Peyer's patch (tissue), 4 donors: ENCODE measurements at regions not wholly inside any gene's neighbourhood (a gene's known extent, or its start where the extent isn't known, plus 50 kb on each side); places are given as distances from the start of the nearest gene placed in this dataset.
"Not testable (repeated sequence)": the region's sequence is repeated elsewhere in the genome, so short reads cannot be mapped to it uniquely, and the experiment has no call there.

Experiments used
- DNase-seq, 3 donors: peaks; one replicate each; pipeline ENCODE4 v3.0.0-alpha.2; 2017 to 2019
- H3K27ac ChIP-seq, 4 donors: fragments of 200-600 bp; sonication (generic); one replicate each; pipeline ENCODE4 v1.5.1; 2016 to 2019
- H3K27me3 ChIP-seq, 2 donors: fragments of 200-600 bp; sonication (generic); one replicate each; pipeline ENCODE4 v1.5.1; 2019
- H3K36me3 ChIP-seq, 3 donors: fragments of 200-600 bp; sonication (generic); one replicate each; pipeline ENCODE4 v1.5.1; 2016 to 2019
- H3K4me1 ChIP-seq, 4 donors: fragments of 200-600 bp; sonication (generic); one replicate each; pipeline ENCODE4 v1.5.1; 2016 to 2019
- H3K4me3 ChIP-seq, 4 donors: fragments of 200-600 bp; sonication (generic); 1 replicate in 3 of 4; 2 replicates in 1 of 4; pipeline ENCODE4 v1.5.1; 2016 to 2019; ENCODE audit warnings: mild to moderate bottlenecking in 1 of 4
- H3K9me3 ChIP-seq, 4 donors: fragments of 200-600 bp; sonication (generic); one replicate each; pipeline ENCODE4 v1.5.1; 2016 to 2019; ENCODE audit warnings: mild to moderate bottlenecking in 1 of 4
- CTCF ChIP-seq, 6 experiments: fragments of 450-650 bp in 4 of 6; fragments of 200-600 bp in 2 of 6; sonication (generic) in 1 of 6; IDR thresholded peaks; one replicate each; pipeline ENCODE4 v1.5.1; 2017 to 2019; ENCODE audit warnings: antibody characterized with exemption in 6 of 6, mild to moderate bottlenecking in 3 of 6, moderate library complexity in 1 of 6
- POLR2A ChIP-seq, 2 donors: fragments of 450-650 bp; IDR thresholded peaks; one replicate each; pipeline ENCODE4 v1.5.1; 2017; ENCODE audit warnings: antibody characterized with exemption in 2 of 2, mild to moderate bottlenecking in 2 of 2, moderate library complexity in 2 of 2

GRCh38 chr9:101836021-101836420, 97.6 kb upstream of the GRIN3A start:
- TF ChIP-seq CTCF (IDR thresholded peaks at IDR 0.05) (no peak), POLR2A (IDR thresholded peaks at IDR 0.05) (no peak)
- H3K9me3 ChIP-seq = no peaks in the 10 kb centered on the region
- no peaks in the 10 kb centered on the region for H3K4me1 ChIP-seq
- no peaks in the 10 kb centered on the region for H3K27me3 ChIP-seq
- no peaks in the 10 kb centered on the region for H3K36me3 ChIP-seq
- no peak overlapping the region for H3K27ac ChIP-seq
- DNase-seq = no peak
- H3K4me3 ChIP-seq = no peak overlapping the region

- peak overlapping the region in 2 of 4 donors; percentile 63 to 77 for H3K27ac ChIP-seq
- TF ChIP-seq POLR2A (IDR thresholded peaks at IDR 0.05) (no peak), CTCF (IDR thresholded peaks at IDR 0.05) (peak in 1 of 6 experiments; percentile 3)
- no peaks in the 10 kb centered on the region for H3K4me1 ChIP-seq
- no peaks in the 10 kb centered on the region for H3K9me3 ChIP-seq
- no peaks in the 10 kb centered on the region for H3K36me3 ChIP-seq
- H3K27me3 ChIP-seq = no peaks in the 10 kb centered on the region
- no peak for DNase-seq
- no peak overlapping the region for H3K4me3 ChIP-seq
These were observed 94.0 kb upstream of the GRIN3A start for GRCh38 chr9:101832486-101832885.

- not testable (repeated sequence) for H3K4me3 ChIP-seq, H3K9me3 ChIP-seq, H3K4me1 ChIP-seq, DNase-seq, H3K36me3 ChIP-seq, H3K27me3 ChIP-seq, H3K27ac ChIP-seq
These were observed 83.0 kb upstream of the GRIN3A start for GRCh38 chr9:101821450-101821849.

GRCh38 chr9:101820983-101821382, 82.5 kb upstream of the GRIN3A start:
- H3K36me3 ChIP-seq, H3K27ac ChIP-seq, H3K4me1 ChIP-seq, H3K27me3 ChIP-seq, DNase-seq, H3K9me3 ChIP-seq, H3K4me3 ChIP-seq: not testable (repeated sequence)

GRCh38 chr9:101814064-101814463, 75.6 kb upstream of the GRIN3A start:
- no peak for TF ChIP-seq CTCF (IDR thresholded peaks at IDR 0.05)
- no peak for TF ChIP-seq POLR2A (IDR thresholded peaks at IDR 0.05)
- H3K4me1 ChIP-seq = no peaks in the 10 kb centered on the region
- no peak overlapping the region for H3K4me3 ChIP-seq
- no peaks in the 10 kb centered on the region for H3K27me3 ChIP-seq
- H3K9me3 ChIP-seq = no peaks in the 10 kb centered on the region
- no peak overlapping the region for H3K27ac ChIP-seq
- no peak for DNase-seq
- no peaks in the 10 kb centered on the region for H3K36me3 ChIP-seq

GRCh38 chr9:101807879-101808278, 69.4 kb upstream of the GRIN3A start:
- not testable (repeated sequence) for DNase-seq, H3K27me3 ChIP-seq, H3K27ac ChIP-seq

GRCh38 chr9:101796044-101796443, 57.6 kb upstream of the GRIN3A start:
- Histone ChIP-seq H3K4me1 (no peaks in the 10 kb centered on the region), H3K9me3 (no peaks in the 10 kb centered on the region), H3K27ac (no peak overlapping the region), H3K27me3 (no peaks in the 10 kb centered on the region), H3K4me3 (no peak overlapping the region), H3K36me3 (no peaks in the 10 kb centered on the region)
- TF ChIP-seq CTCF (IDR thresholded peaks at IDR 0.05) (no peak), POLR2A (IDR thresholded peaks at IDR 0.05) (no peak)
- DNase-seq = no peak

More at GRCh38 chr9:101807879-101808278, 69.4 kb upstream of the GRIN3A start:
- H3K4me1 ChIP-seq, H3K9me3 ChIP-seq, H3K4me3 ChIP-seq, H3K36me3 ChIP-seq: not testable (repeated sequence)
